IMR-90 (cell line): ENCODE measurements at regions not wholly inside any gene's neighbourhood (a gene's known extent, or its start where the extent isn't known, plus 50 kb on each side); places are given as distances from the start of the nearest gene placed in this dataset.
A peak's percentile ranks its signal among the peaks of the same experiment; 100 is the strongest.

Experiments used
- ATAC-seq: fragments of 200-7000 bp; cut with Tn5 transposase; 2 replicates; pipeline ENCODE4 v1.9.1; 2020; ENCODE audit warnings: low read depth, mild to moderate bottlenecking, moderate library complexity
- BruUV-seq: library from RNA; stranded (reverse); fragments of 400-500 nt; replicated peaks from 2 replicates; lab custom pipeline; 2021; lab: Mats Ljungman, UMichigan
- CTCF ChIA-PET: fragments of 300-600 bp; formaldehyde crosslinking; extraction: SDS; loops from one replicate; lab custom pipeline; 2021; ENCODE audit warnings: antibody characterized with exemption; lab: Yijun Ruan, JAX
- POLR2A ChIA-PET: fragments of 300-600 bp; sonication (Branson Sonifier 250); formaldehyde crosslinking; loops from one replicate; lab custom pipeline; 2022; ENCODE audit warnings: antibody characterized with exemption; ENCODE audit not compliant: unreplicated experiment; lab: Charles Lee
- DNase-seq: peaks from one replicate; pipeline ENCODE4 v3.0.0; 2013
- H2AFZ ChIP-seq: replicated peaks from 2 replicates; pipeline ENCODE3; 2013; ENCODE audit warnings: low read length, mild to moderate bottlenecking; ENCODE audit not compliant: poor library complexity
- H2AK5ac ChIP-seq: 2 replicates; pipeline ENCODE4 v1.6.1; 2013; ENCODE audit warnings: low read depth, low read length, inconsistent platforms
- H2AK9ac ChIP-seq: replicated peaks from 2 replicates; pipeline ENCODE3; 2013; ENCODE audit warnings: mild to moderate bottlenecking, low read depth, low read length, moderate library complexity; ENCODE audit not compliant: poor library complexity
- H2BK120ac ChIP-seq: 2 replicates; pipeline ENCODE4 v1.6.1; 2013; ENCODE audit warnings: low read depth, low read length, inconsistent platforms
- H2BK15ac ChIP-seq: 3 replicates; pipeline ENCODE4 v1.6.1; 2013; ENCODE audit warnings: low read depth, low read length, inconsistent platforms
- H2BK20ac ChIP-seq: 2 replicates; pipeline ENCODE4 v1.6.1; 2013; ENCODE audit warnings: low read depth, mild to moderate bottlenecking, inconsistent platforms, low read length, moderate library complexity
- H2BK5ac ChIP-seq: 2 replicates; pipeline ENCODE4 v1.6.1; 2013; ENCODE audit warnings: mild to moderate bottlenecking, low read depth, low read length, inconsistent platforms; ENCODE audit not compliant: poor library complexity, severe bottlenecking
- H3K14ac ChIP-seq: replicated peaks from 2 replicates; pipeline ENCODE4 v1.6.1; 2013; ENCODE audit warnings: low read depth, low read length, inconsistent platforms
- H3K18ac ChIP-seq: 2 replicates; pipeline ENCODE4 v1.6.1; 2013; ENCODE audit warnings: low read depth, low read length, control low read depth
- H3K23ac ChIP-seq: 2 replicates; pipeline ENCODE4 v1.6.1; 2013; ENCODE audit warnings: low read depth, low read length, inconsistent platforms
- H3K27ac ChIP-seq: 2 replicates; pipeline ENCODE4 v1.5.1; 2013; ENCODE audit warnings: mild to moderate bottlenecking, control low read depth, low read length; ENCODE audit not compliant: insufficient read depth
- H3K27me3 ChIP-seq: 2 replicates; pipeline ENCODE4 v1.6.1; 2013; ENCODE audit warnings: low read length; ENCODE audit not compliant: control insufficient read depth, insufficient read depth
- H3K36me3 ChIP-seq: 2 replicates; pipeline ENCODE4 v1.6.1; 2013; ENCODE audit warnings: low read length, mixed read lengths; ENCODE audit not compliant: control insufficient read depth, insufficient read depth
- H3K4ac ChIP-seq: 2 replicates; pipeline ENCODE4 v1.6.1; 2013; ENCODE audit warnings: low read depth, low read length, inconsistent platforms
- H3K4me1 ChIP-seq: 2 replicates; pipeline ENCODE4 v1.6.1; 2013; ENCODE audit warnings: low read length, mixed read lengths; ENCODE audit not compliant: control insufficient read depth, insufficient read depth
- H3K4me2 ChIP-seq: 2 replicates; pipeline ENCODE4 v1.6.1; 2013; ENCODE audit warnings: low read depth, mild to moderate bottlenecking, control low read depth, low read length, moderate library complexity
- H3K4me3 ChIP-seq: 2 replicates; pipeline ENCODE4 v1.5.1; 2013; ENCODE audit warnings: low read depth, mild to moderate bottlenecking, control low read depth, low read length, moderate library complexity; ENCODE audit not compliant: insufficient read depth
- H3K56ac ChIP-seq: 2 replicates; pipeline ENCODE4 v1.6.1; 2013; ENCODE audit warnings: low read length, inconsistent platforms; ENCODE audit not compliant: insufficient read depth; ENCODE audit errors: extremely low read depth
- H3K79me1 ChIP-seq, 2 experiments: 2 replicates each; pipeline ENCODE4 v1.6.1; 2013; ENCODE audit warnings: low read length in 2 of 2, inconsistent platforms in 1 of 2, low read depth in 1 of 2
- H3K9ac ChIP-seq: 2 replicates; pipeline ENCODE4 v1.6.1; 2013; ENCODE audit warnings: low read depth, low read length, control low read depth
- H3K9me1 ChIP-seq: 2 replicates; pipeline ENCODE4 v1.6.1; 2013; ENCODE audit warnings: low read length, inconsistent platforms; ENCODE audit not compliant: insufficient read depth
- H3K9me3 ChIP-seq: 2 replicates; pipeline ENCODE4 v1.6.1; 2013; ENCODE audit warnings: low read length; ENCODE audit not compliant: control insufficient read depth, insufficient read depth
- H4K20me1 ChIP-seq: 2 replicates; pipeline ENCODE4 v1.6.1; 2013; ENCODE audit warnings: low read length, inconsistent platforms; ENCODE audit not compliant: insufficient read depth
- H4K5ac ChIP-seq: 2 replicates; pipeline ENCODE4 v1.6.1; 2013; ENCODE audit warnings: mild to moderate bottlenecking, low read depth, low read length, control low read depth
- H4K8ac ChIP-seq, 2 experiments: 2 replicates each; pipeline ENCODE4 v1.6.1; 2013; ENCODE audit warnings: low read depth in 2 of 2, low read length in 2 of 2, control low read depth in 1 of 2, inconsistent platforms in 1 of 2
- H4K91ac ChIP-seq: 2 replicates; pipeline ENCODE4 v1.6.1; 2013; ENCODE audit warnings: low read depth, low read length, inconsistent platforms; ENCODE audit not compliant: insufficient read depth
- FOS ChIP-seq: fragments of 150-350 bp; IDR thresholded peaks from 2 replicates; pipeline ENCODE4 v1.6.1; 2016; ENCODE audit warnings: low read depth, low read length
- MAFK ChIP-seq: IDR thresholded peaks from 2 replicates; pipeline ENCODE4 v1.6.1; 2012; ENCODE audit warnings: low read depth, low read length, improper control_type of control experiment
- MAZ ChIP-seq: IDR thresholded peaks from 2 replicates; pipeline ENCODE4 v1.6.1; 2012; ENCODE audit warnings: low read depth, mild to moderate bottlenecking, low read length, improper control_type of control experiment, moderate library complexity, borderline replicate concordance
- RAD21 ChIP-seq: IDR thresholded peaks from 2 replicates; pipeline ENCODE4 v1.6.1; 2012; ENCODE audit warnings: low read length, improper control_type of control experiment
- SMC3 ChIP-seq: fragments of 150-350 bp; IDR thresholded peaks from 2 replicates; pipeline ENCODE4 v1.6.1; 2016; ENCODE audit warnings: low read depth, mild to moderate bottlenecking, antibody characterized with exemption, low read length, moderate library complexity
- WGBS, 2 experiments: methylation state at CpG; one replicate each; pipeline versions ENCODE4 v1.1.5 to v1.1.7; 2013; ENCODE audit warnings: missing lambda C conversion rate in 2 of 2; ENCODE audit not compliant: insufficient read length in 1 of 2; ENCODE audit errors: extremely low coverage in 2 of 2; 5-methylcytosine and 5-hydroxymethylcytosine counted together
- dilution Hi-C: fragments of 300-500 bp; cut with HindIII; formaldehyde crosslinking; loops from one replicate; pipeline ENCODE4 v1.14.3; 2018; ENCODE audit warnings: low sequenced_read_pairs; ENCODE audit not compliant: unreplicated experiment
- in situ Hi-C: fragments of 300-500 bp; cut with MboI; formaldehyde crosslinking; loops from 3 replicates; pipeline ENCODE4 v1.14.3; 2019; ENCODE audit warnings: low sequenced_read_pairs, inconsistent platforms, mixed read lengths
- intact Hi-C: fragments of 100-400 bp; cut with micrococcal nuclease; formaldehyde crosslinking; loops from 2 replicates; pipeline ENCODE4 v1.10.0; 2022

- in situ Hi-C loops (loop anchor here (10.0 kb wide), 2 partner anchors 349 to 999 kb away; partner anchors contain the start of genes CBX3 and HNRNPA2B1), dilution Hi-C loops (no loop called here), intact Hi-C loops (loop anchor here (10.0 kb wide), 1 partner anchor 349 kb away; the partner anchor contains the start of genes CBX3 and HNRNPA2B1)
- no peak for TF ChIP-seq MAFK
- TF ChIP-seq FOS: no peak
- TF ChIP-seq SMC3: no peak
- TF ChIP-seq MAZ: no peak
- no peak for TF ChIP-seq RAD21
- 0 out of 2 replicates have a peak overlapping the region, but pooled peaks have one; percentile 40 for H2AK5ac ChIP-seq
- peak overlapping the region; percentile 92 for H2AFZ ChIP-seq
- POLR2A ChIA-PET: interaction anchor here (0.6 kb wide), 1 partner anchor 32 kb away, joined by 5 read pairs; no protein-coding TSS in a partner anchor
- H3K14ac ChIP-seq: peak overlapping the region; percentile 85
- peak overlapping the region; percentile 92 for H3K27ac ChIP-seq
- H3K9me3 ChIP-seq: no peaks in the 10 kb centered on the region
- H3K79me1 ChIP-seq: no peaks in the 10 kb centered on the region
- H2BK20ac ChIP-seq: no peak overlapping the region; the same call in 1 of the 2 replicates
- H3K4ac ChIP-seq: peak overlapping the region; percentile 77
- H4K20me1 ChIP-seq: no peaks in the 10 kb centered on the region
- no TSS peak for BruUV-seq
- H3K4me1 ChIP-seq: peaks cover 7% of the 10 kb centered on the region; the same call in 1 of the 2 replicates
- H3K56ac ChIP-seq: peak overlapping the region; percentile 82
- H3K23ac ChIP-seq: peak overlapping the region; percentile 96
- H4K8ac ChIP-seq: peak overlapping the region; percentile 55 to 57
- H3K9ac ChIP-seq: peak overlapping the region; percentile 90
- CTCF ChIA-PET: interaction anchor here (0.6 to 1.1 kb wide), 2 partner anchors 563 to 677 kb away, joined by 3 read pairs; no protein-coding TSS in a partner anchor
- peak overlapping the region; percentile 45 for H4K5ac ChIP-seq
- DNase-seq (peak; percentile 37), ATAC-seq (peak; percentile 2)
- peak overlapping the region; percentile 87 for H2AK9ac ChIP-seq
- 3% methylated on average over 5 of the region's 22 CpGs; no CpG with 5 or more reads in 1 of the 2 experiments for WGBS, 2 experiments
- H3K36me3 ChIP-seq: no peaks in the 10 kb centered on the region
- H3K9me1 ChIP-seq: peaks cover 4% of the 10 kb centered on the region; the same call in 1 of the 2 replicates
- peak overlapping the region; percentile 71 for H3K18ac ChIP-seq
- peak overlapping the region; percentile 53 for H3K4me3 ChIP-seq
- H2BK120ac ChIP-seq: peak overlapping the region; percentile 75
- peaks cover 3% of the 10 kb centered on the region; the same call in 1 of the 2 replicates for H3K27me3 ChIP-seq
- H4K91ac ChIP-seq: peak overlapping the region; percentile 45
- H2BK5ac ChIP-seq: peak overlapping the region; percentile 63
- H2BK15ac ChIP-seq: peak overlapping the region; percentile 29; the same call in 1 of the 3 replicates
- H3K4me2 ChIP-seq: peak overlapping the region; percentile 94
These were observed 295.9 kb upstream of the NFE2L3 start for GRCh38 chr7:25855854-25856782.
